HepG2 (cell line): ENCODE measurements at regions not wholly inside any gene's neighbourhood (a gene's known extent, or its start where the extent isn't known, plus 50 kb on each side); places are given as distances from the start of the nearest gene placed in this dataset.
A peak's percentile ranks its signal among the peaks of the same experiment; 100 is the strongest.

ENCODE experiments used
- ATAC-seq: fragments of 200-7000 bp; cut with Tn5 transposase; 3 replicates; pipeline ENCODE4 v1.9.1; 2020; ENCODE audit warnings: mild to moderate bottlenecking, moderate library complexity
- BruUV-seq: library from RNA; stranded (reverse); fragments of 400-500 nt; replicated peaks from 2 replicates; lab custom pipeline; 2021; lab: Mats Ljungman, UMichigan
- CTCF ChIA-PET: fragments of 300-600 bp; formaldehyde crosslinking; extraction: SDS; loops from one replicate; lab custom pipeline; 2021; ENCODE audit warnings: low total read pairs, inconsistent platforms, low intra/inter-chr PET ratio; lab: Yijun Ruan, JAX
- POLR2A ChIA-PET: fragments of 350-600 bp; sonication (Branson Sonifier 250); formaldehyde crosslinking; loops from one replicate; lab custom pipeline; 2020; ENCODE audit warnings: antibody characterized with exemption, inconsistent platforms; lab: Yijun Ruan, JAX
- DNase-seq: peaks from one replicate; pipeline ENCODE4 v3.0.0-alpha.2; 2015; ENCODE audit warnings: low spot score
- FAIRE-seq: peaks from 3 replicates; lab custom pipeline; 2011; peaks lifted over from hg19 to GRCh38; lab: Jason Lieb, UNC
- H2AFZ ChIP-seq: one replicate; pipeline ENCODE4 v1.6.1; 2011; ENCODE audit warnings: low read length, inconsistent platforms
- H3K27ac ChIP-seq: fragments of 300-600 bp; 3 replicates; pipeline ENCODE4 v1.8.0; 2011; ENCODE audit warnings: mixed run types, mild to moderate bottlenecking, mixed read lengths, low read length, inconsistent platforms; ENCODE audit not compliant: insufficient read depth; ENCODE audit errors: extremely low read length
- H3K27me3 ChIP-seq, 2 experiments: fragments of 200-600 bp in 1 of 2; 2 replicates in 1 of 2; 3 replicates in 1 of 2; pipeline versions ENCODE4 v1.6.0 to v1.8.0; 2011; ENCODE audit warnings: low read length in 2 of 2, mild to moderate bottlenecking in 2 of 2, moderate library complexity in 2 of 2, inconsistent platforms in 1 of 2; ENCODE audit not compliant: insufficient read depth in 2 of 2, control insufficient read depth in 1 of 2
- H3K36me3 ChIP-seq, 2 experiments: fragments of 200-600 bp in 1 of 2; replicated peaks in 1 of 2; 2 replicates in 1 of 2; 3 replicates in 1 of 2; pipeline versions ENCODE4 v1.5.1 to v1.8.0; 2011; ENCODE audit warnings: low read length in 2 of 2, inconsistent platforms in 1 of 2; ENCODE audit not compliant: insufficient read depth in 2 of 2, control insufficient read depth in 1 of 2
- H3K4me1 ChIP-seq: 2 replicates; pipeline ENCODE4 v1.5.1; 2012; ENCODE audit warnings: low read length, inconsistent platforms; ENCODE audit not compliant: insufficient read depth
- H3K4me2 ChIP-seq: 2 replicates; pipeline ENCODE4 v1.6.0; 2011; ENCODE audit warnings: low read depth, low read length, inconsistent platforms
- H3K4me3 ChIP-seq, 3 experiments: fragments of 200-600 bp in 1 of 3; sonication (generic), shearing (Covaris generic) in 1 of 3; replicated peaks in 1 of 3; 2 replicates each; pipeline ENCODE4 v1.5.1; 2011 to 2016; ENCODE audit warnings: low read length in 3 of 3, inconsistent platforms in 2 of 3, low read depth in 2 of 3, mild to moderate bottlenecking in 2 of 3, control low read depth in 1 of 3, mixed read lengths in 1 of 3; ENCODE audit not compliant: insufficient read depth in 1 of 3
- H3K79me2 ChIP-seq: one replicate; pipeline ENCODE4 v1.6.1; 2011; ENCODE audit warnings: low read length, inconsistent platforms; ENCODE audit not compliant: insufficient read depth
- H3K9ac ChIP-seq: 2 replicates; pipeline ENCODE4 v1.6.0; 2011; ENCODE audit warnings: mild to moderate bottlenecking, low read depth, low read length, inconsistent platforms; ENCODE audit not compliant: insufficient read depth
- H3K9me3 ChIP-seq: 2 replicates; pipeline ENCODE4 v1.5.1; 2012; ENCODE audit warnings: mild to moderate bottlenecking, low read length
- H4K20me1 ChIP-seq: 2 replicates; pipeline ENCODE4 v1.6.0; 2011; ENCODE audit warnings: inconsistent platforms, mild to moderate bottlenecking, low read length, moderate library complexity; ENCODE audit not compliant: insufficient read depth
- CHCHD3 ChIP-seq: sonication (generic); formaldehyde crosslinking; IDR thresholded peaks from 2 replicates; pipeline ENCODE4 v1.8.0; 2022; ENCODE audit warnings: mild to moderate bottlenecking, missing genetic modification reagents, moderate library complexity
- CHD2 ChIP-seq: IDR thresholded peaks from 2 replicates; pipeline ENCODE4 v1.6.1; 2011; ENCODE audit warnings: low read depth, low read length, improper control_type of control experiment
- FOXJ3 ChIP-seq: sonication (generic); formaldehyde crosslinking; IDR thresholded peaks from 2 replicates; pipeline ENCODE4 v1.4.0; 2020; ENCODE audit warnings: missing genetic modification reagents, mild to moderate bottlenecking, borderline replicate concordance
- GTF3A ChIP-seq: sonication (generic); formaldehyde crosslinking; conservative IDR thresholded peaks from 2 replicates; pipeline ENCODE4 v1.4.0; 2020; ENCODE audit warnings: mild to moderate bottlenecking, missing genetic modification reagents
- HOXA3 ChIP-seq: sonication (generic); formaldehyde crosslinking; IDR thresholded peaks from 2 replicates; pipeline ENCODE4 v1.5.0; 2020; ENCODE audit warnings: missing genetic modification reagents
- HOXA7 ChIP-seq: sonication (generic); formaldehyde crosslinking; IDR thresholded peaks from 2 replicates; pipeline ENCODE4 v1.8.1; 2022; ENCODE audit warnings: mild to moderate bottlenecking, missing genetic modification reagents, moderate library complexity
- IRF2 ChIP-seq: IDR thresholded peaks from 2 replicates; pipeline ENCODE4 v1.6.1; 2018; ENCODE audit warnings: missing genetic modification reagents, missing compliant biosample characterization
- JDP2 ChIP-seq: sonication (generic); formaldehyde crosslinking; IDR thresholded peaks from 2 replicates; pipeline ENCODE4 v1.8.1; 2022; ENCODE audit warnings: missing genetic modification reagents, borderline replicate concordance
- JUND ChIP-seq: sonication (generic); formaldehyde crosslinking; IDR thresholded peaks from 2 replicates; pipeline ENCODE4 v1.8.0; 2022; ENCODE audit warnings: mild to moderate bottlenecking, missing genetic modification reagents
- MATR3 ChIP-seq: sonication (generic); formaldehyde crosslinking; IDR thresholded peaks from 2 replicates; pipeline ENCODE4 v1.4.0; 2020; ENCODE audit warnings: missing genetic modification reagents
- NONO ChIP-seq, 2 experiments: fragments of 450-650 bp in 1 of 2; sonication (generic) in 1 of 2; formaldehyde crosslinking in 1 of 2; IDR thresholded peaks in 1 of 2; conservative IDR thresholded peaks in 1 of 2; 2 replicates each; pipeline versions ENCODE4 v1.6.1 to v1.8.0; 2017 to 2022; ENCODE audit warnings: mild to moderate bottlenecking in 1 of 2, missing genetic modification reagents in 1 of 2, moderate library complexity in 1 of 2
- NPAS2 ChIP-seq: sonication (generic); formaldehyde crosslinking; IDR thresholded peaks from 2 replicates; pipeline ENCODE4 v1.8.0; 2022; ENCODE audit warnings: mild to moderate bottlenecking, missing genetic modification reagents, borderline replicate concordance
- SPEN ChIP-seq: sonication (generic); formaldehyde crosslinking; IDR thresholded peaks from 2 replicates; pipeline ENCODE4 v1.5.1; 2020; ENCODE audit warnings: low read depth, mild to moderate bottlenecking, missing genetic modification reagents
- ZC3H4 ChIP-seq: sonication (generic); formaldehyde crosslinking; IDR thresholded peaks from 2 replicates; pipeline ENCODE4 v1.4.0; 2020; ENCODE audit warnings: missing genetic modification reagents, borderline replicate concordance
- ZIK1 ChIP-seq: sonication (generic); formaldehyde crosslinking; IDR thresholded peaks from 2 replicates; pipeline ENCODE4 v1.5.0; 2020; ENCODE audit warnings: mild to moderate bottlenecking, low read depth, missing genetic modification reagents, borderline replicate concordance
- ZNF326 ChIP-seq: sonication (generic); formaldehyde crosslinking; IDR thresholded peaks from 2 replicates; pipeline ENCODE4 v1.4.0; 2020; ENCODE audit warnings: missing genetic modification reagents, borderline replicate concordance
- ZNF33B ChIP-seq: sonication (generic); formaldehyde crosslinking; IDR thresholded peaks from 2 replicates; pipeline ENCODE4 v1.5.1; 2020; ENCODE audit warnings: mild to moderate bottlenecking, missing genetic modification reagents
- WGBS: methylation state at CpG from one replicate; pipeline ENCODE4 v1.1.6; 2017; ENCODE audit warnings: low lambda C conversion rate; 5-methylcytosine and 5-hydroxymethylcytosine counted together
- in situ Hi-C: cut with HindIII; loops from 2 replicates; pipeline ENCODE4 v1.10.0; 2017; ENCODE audit warnings: low pct_unique_long_range_greater_than_20kb; ENCODE audit not compliant: extremely low pct_ligation_motif_present
- intact Hi-C: fragments of 100-400 bp; cut with micrococcal nuclease; formaldehyde crosslinking; loops from one replicate; pipeline ENCODE4 v1.10.0; 2022; ENCODE audit not compliant: unreplicated experiment
- TF ChIP-seq, protein P1 (sequence below): sonication (generic); formaldehyde crosslinking; IDR thresholded peaks from 2 replicates; pipeline ENCODE4 v1.4.0; 2020; ENCODE audit warnings: missing genetic modification reagents, mild to moderate bottlenecking, borderline replicate concordance
- TF ChIP-seq, protein P2 (sequence below): sonication (generic); formaldehyde crosslinking; IDR thresholded peaks from 2 replicates; pipeline ENCODE4 v1.4.0; 2020; ENCODE audit warnings: mild to moderate bottlenecking, missing genetic modification reagents
- TF ChIP-seq, protein P3 (sequence below): conservative IDR thresholded peaks from 2 replicates; pipeline ENCODE4 v1.6.1; 2018; ENCODE audit warnings: missing genetic modification reagents

DNA sequence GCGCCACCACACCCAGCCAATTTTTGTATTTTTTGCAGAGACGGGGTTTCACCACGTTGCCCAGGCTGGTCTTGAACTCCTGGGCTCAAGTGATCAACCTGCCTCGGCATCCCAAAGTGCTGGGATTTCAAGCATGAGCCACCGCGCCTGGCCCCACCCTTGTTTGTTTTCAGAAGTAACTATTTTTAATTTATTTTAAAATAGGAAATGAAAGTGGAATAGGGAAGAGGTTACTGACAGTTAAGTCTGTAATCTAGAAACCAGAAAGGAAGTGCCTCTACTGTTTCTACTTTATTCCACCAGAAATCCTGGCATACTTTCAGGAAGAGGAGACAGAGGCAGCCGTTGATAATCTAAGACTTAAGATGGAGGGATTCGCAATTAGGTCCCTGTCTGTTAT is 225.6 kb downstream of the TANC2 start (continued):
- TF ChIP-seq, protein P1, sequence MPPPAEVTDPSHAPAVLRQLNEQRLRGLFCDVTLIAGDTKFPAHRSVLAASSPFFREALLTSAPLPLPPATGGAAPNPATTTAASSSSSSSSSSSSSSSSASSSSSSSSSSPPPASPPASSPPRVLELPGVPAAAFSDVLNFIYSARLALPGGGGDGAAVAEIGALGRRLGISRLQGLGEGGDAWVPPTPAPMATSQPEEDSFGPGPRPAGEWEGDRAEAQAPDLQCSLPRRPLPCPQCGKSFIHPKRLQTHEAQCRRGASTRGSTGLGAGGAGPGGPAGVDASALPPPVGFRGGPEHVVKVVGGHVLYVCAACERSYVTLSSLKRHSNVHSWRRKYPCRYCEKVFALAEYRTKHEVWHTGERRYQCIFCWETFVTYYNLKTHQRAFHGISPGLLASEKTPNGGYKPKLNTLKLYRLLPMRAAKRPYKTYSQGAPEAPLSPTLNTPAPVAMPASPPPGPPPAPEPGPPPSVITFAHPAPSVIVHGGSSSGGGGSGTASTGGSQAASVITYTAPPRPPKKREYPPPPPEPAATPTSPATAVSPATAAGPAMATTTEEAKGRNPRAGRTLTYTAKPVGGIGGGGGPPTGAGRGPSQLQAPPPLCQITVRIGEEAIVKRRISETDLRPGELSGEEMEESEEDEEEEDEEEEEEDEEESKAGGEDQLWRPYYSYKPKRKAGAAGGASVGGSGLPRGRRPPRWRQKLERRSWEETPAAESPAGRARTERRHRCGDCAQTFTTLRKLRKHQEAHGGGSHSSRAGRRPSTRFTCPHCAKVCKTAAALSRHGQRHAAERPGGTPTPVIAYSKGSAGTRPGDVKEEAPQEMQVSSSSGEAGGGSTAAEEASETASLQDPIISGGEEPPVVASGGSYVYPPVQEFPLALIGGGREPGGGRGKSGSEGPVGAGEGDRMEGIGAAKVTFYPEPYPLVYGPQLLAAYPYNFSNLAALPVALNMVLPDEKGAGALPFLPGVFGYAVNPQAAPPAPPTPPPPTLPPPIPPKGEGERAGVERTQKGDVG (CRISPR knock-in tag): no peak
- no peak for TF ChIP-seq CHCHD3 (CRISPR knock-in tag)

DNA sequence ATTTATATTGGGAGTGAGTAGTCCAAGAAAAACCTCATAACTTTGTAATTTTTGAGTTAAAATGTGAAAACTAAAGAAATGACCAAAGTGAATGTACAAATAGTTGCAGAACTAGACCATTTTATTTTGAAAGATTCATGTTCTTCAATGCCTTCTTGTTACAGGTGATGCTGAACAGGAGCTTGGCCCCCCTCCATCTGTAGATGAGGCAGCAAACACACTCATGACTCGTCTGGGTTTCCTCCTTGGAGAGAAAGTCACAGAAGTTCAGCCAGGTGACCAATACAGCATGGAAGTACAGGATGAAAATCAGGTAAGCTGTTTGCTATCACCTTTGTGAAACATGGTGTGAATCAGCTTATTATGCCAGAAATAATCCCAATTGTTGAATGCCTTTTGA is 227.8 kb downstream of the TANC2 start:
- FAIRE-seq (peak; percentile 34), DNase-seq (no peak), ATAC-seq (no peak)
- Histone ChIP-seq H3K36me3 (no peaks in the 10 kb centered on the region), H3K79me2 (no peaks in the 10 kb centered on the region), H3K27ac (no peak overlapping the region), H3K9ac (no peak overlapping the region), H3K4me3 (no peak overlapping the region), H3K4me2 (no peak overlapping the region), H2AFZ (no peak overlapping the region), H3K9me3 (no peaks in the 10 kb centered on the region), H3K4me1 (no peaks in the 10 kb centered on the region), H3K27me3 (no peaks in the 10 kb centered on the region), H4K20me1 (no peaks in the 10 kb centered on the region)
- WGBS: 8% methylated on average over 1 of the region's 1 CpG
- BruUV-seq: no TSS peak
- TF ChIP-seq GTF3A (CRISPR knock-in tag) (no peak), IRF2 (no peak), CHD2 (no peak), HOXA7 (no peak), ZIK1 (CRISPR knock-in tag) (no peak), NPAS2 (no peak), FOXJ3 (CRISPR knock-in tag) (no peak), NONO (IDR thresholded peaks at IDR 0.05) (no peak), NONO (CRISPR knock-in tag; conservative IDR thresholded peaks at IDR 0.05) (no peak), ZNF33B (no peak), MATR3 (no peak), HOXA3 (CRISPR knock-in tag) (no peak), JUND (no peak), SPEN (CRISPR knock-in tag) (no peak), ZC3H4 (CRISPR knock-in tag) (no peak), ZNF326 (CRISPR knock-in tag) (no peak), JDP2 (CRISPR knock-in tag) (no peak)
- TF ChIP-seq, protein P2, sequence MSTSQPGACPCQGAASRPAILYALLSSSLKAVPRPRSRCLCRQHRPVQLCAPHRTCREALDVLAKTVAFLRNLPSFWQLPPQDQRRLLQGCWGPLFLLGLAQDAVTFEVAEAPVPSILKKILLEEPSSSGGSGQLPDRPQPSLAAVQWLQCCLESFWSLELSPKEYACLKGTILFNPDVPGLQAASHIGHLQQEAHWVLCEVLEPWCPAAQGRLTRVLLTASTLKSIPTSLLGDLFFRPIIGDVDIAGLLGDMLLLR: no peak
- TF ChIP-seq, protein P3, sequence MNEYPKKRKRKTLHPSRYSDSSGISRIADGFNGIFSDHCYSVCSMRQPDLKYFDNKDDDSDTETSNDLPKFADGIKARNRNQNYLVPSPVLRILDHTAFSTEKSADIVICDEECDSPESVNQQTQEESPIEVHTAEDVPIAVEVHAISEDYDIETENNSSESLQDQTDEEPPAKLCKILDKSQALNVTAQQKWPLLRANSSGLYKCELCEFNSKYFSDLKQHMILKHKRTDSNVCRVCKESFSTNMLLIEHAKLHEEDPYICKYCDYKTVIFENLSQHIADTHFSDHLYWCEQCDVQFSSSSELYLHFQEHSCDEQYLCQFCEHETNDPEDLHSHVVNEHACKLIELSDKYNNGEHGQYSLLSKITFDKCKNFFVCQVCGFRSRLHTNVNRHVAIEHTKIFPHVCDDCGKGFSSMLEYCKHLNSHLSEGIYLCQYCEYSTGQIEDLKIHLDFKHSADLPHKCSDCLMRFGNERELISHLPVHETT (CRISPR knock-in tag): no peak
- in situ Hi-C loops (no loop called here), intact Hi-C loops (no loop called here)
- CTCF ChIA-PET: no interaction called here
- POLR2A ChIA-PET: no interaction called here
